Astrocyte (in vitro differentiated cells and primary cell): ENCODE measurements at regions not wholly inside any gene's neighbourhood (a gene's known extent, or its start where the extent isn't known, plus 50 kb on each side); places are given as distances from the start of the nearest gene placed in this dataset.

Experiments used
- CTCF ChIP-seq: IDR thresholded peaks from 2 replicates; pipeline ENCODE4 v1.5.1; 2011; ENCODE audit warnings: low read depth, mild to moderate bottlenecking, inconsistent platforms, low read length, moderate library complexity; ENCODE audit not compliant: insufficient read depth
- EZH2 ChIP-seq: IDR thresholded peaks from 2 replicates; pipeline ENCODE4 v1.6.1; 2012; ENCODE audit warnings: mild to moderate bottlenecking, low read length, inconsistent platforms; ENCODE audit not compliant: insufficient read depth

- TF ChIP-seq CTCF (no peak), EZH2 (no peak)
Measured at GRCh38 chr2:234419726-234420125, 77.2 kb downstream of the ARL4C start.
